Colonic mucosa (tissue), 4 donors: ENCODE measurements at regions not wholly inside any gene's neighbourhood (a gene's known extent, or its start where the extent isn't known, plus 50 kb on each side); places are given as distances from the start of the nearest gene placed in this dataset.

ENCODE experiments used
- DNase-seq: peaks from one replicate; pipeline ENCODE4 v3.0.0-alpha.2; 2020
- H3K27ac ChIP-seq: fragments of 200-600 bp; one replicate; pipeline ENCODE4 v1.8.0; 2021
- H3K27me3 ChIP-seq: fragments of 200-600 bp; one replicate; pipeline ENCODE4 v1.8.0; 2021
- H3K36me3 ChIP-seq: fragments of 200-600 bp; one replicate; pipeline ENCODE4 v1.8.0; 2021
- H3K4me1 ChIP-seq: fragments of 200-600 bp; one replicate; pipeline ENCODE4 v1.8.0; 2021; ENCODE audit warnings: mild to moderate bottlenecking
- H3K4me3 ChIP-seq: fragments of 200-600 bp; one replicate; pipeline ENCODE4 v1.8.0; 2021
- H3K9ac ChIP-seq, 2 donors: one replicate each; pipeline ENCODE4 v1.7.0; 2013; ENCODE audit warnings: control low read depth in 2 of 2, low read depth in 2 of 2, low read length in 2 of 2
- H3K9me3 ChIP-seq: fragments of 200-600 bp; one replicate; pipeline ENCODE4 v1.8.0; 2021
- intact Hi-C: fragments of 100-400 bp; cut with DNase I; formaldehyde crosslinking; loops from one replicate; pipeline ENCODE4 v1.14.1; 2022
- TF ChIP-seq, protein P1 (sequence below): fragments of 200-600 bp; IDR thresholded peaks from one replicate; pipeline ENCODE4 v1.8.0; 2022; ENCODE audit warnings: antibody characterized with exemption, mild to moderate bottlenecking
- donor health status: healthy.
- donor health status: DM: no; HTN: no; CAD: no.
- donor health status: DM: no; HTN: no; CAD: no.

DNA sequence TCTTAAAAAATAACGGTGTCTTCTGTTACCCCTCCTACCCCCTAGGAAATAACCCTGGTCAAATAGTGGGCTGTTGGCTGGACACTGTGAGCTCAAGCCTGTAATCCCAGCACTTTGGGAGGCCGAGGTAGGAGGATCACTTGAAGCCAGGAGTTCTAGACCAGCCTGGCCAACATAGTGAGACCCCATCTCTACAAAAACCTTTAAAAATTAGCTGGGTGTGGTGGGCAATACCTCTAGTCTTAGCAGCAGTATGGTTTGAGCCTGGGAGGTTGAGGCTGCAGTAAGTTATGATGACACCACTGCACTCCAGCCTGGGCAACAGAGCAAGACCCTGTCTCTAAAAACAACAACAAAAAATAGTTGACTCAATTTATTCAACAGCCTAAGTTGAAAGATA is 453.7 kb downstream of the SIPA1L2 start:
- DNase-seq, result no peak

DNA sequence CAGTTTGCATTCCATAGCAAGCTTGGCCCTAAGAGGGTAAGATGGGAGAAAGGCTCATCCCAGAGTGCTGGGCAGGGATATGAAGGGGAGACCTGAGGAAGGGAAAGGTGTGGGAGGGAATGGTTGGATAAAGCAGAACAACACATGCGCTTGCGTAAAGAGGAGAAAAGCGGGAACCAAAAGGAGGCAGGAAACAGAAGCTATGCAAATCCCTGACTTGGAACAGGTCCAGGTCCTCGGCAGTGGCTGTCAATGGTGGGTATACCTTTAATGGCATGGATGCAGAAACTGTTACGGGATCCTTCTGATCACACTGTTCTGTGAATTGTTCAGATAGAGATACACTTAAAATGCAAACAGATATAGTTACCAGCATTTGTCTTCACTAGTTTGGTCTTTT is 455.6 kb downstream of the SIPA1L2 start:
- TF ChIP-seq, protein P1, sequence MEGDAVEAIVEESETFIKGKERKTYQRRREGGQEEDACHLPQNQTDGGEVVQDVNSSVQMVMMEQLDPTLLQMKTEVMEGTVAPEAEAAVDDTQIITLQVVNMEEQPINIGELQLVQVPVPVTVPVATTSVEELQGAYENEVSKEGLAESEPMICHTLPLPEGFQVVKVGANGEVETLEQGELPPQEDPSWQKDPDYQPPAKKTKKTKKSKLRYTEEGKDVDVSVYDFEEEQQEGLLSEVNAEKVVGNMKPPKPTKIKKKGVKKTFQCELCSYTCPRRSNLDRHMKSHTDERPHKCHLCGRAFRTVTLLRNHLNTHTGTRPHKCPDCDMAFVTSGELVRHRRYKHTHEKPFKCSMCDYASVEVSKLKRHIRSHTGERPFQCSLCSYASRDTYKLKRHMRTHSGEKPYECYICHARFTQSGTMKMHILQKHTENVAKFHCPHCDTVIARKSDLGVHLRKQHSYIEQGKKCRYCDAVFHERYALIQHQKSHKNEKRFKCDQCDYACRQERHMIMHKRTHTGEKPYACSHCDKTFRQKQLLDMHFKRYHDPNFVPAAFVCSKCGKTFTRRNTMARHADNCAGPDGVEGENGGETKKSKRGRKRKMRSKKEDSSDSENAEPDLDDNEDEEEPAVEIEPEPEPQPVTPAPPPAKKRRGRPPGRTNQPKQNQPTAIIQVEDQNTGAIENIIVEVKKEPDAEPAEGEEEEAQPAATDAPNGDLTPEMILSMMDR, result no peak
- intact Hi-C loops, result no loop called here
- no peak overlapping the region for H3K4me3 ChIP-seq
- H3K9me3 ChIP-seq, result no peaks in the 10 kb centered on the region
- H3K9ac ChIP-seq, result no peak overlapping the region
- no peak for DNase-seq
- no peaks in the 10 kb centered on the region for H3K36me3 ChIP-seq
- H3K27me3 ChIP-seq, result no peaks in the 10 kb centered on the region
- H3K4me1 ChIP-seq, result no peaks in the 10 kb centered on the region
- no peak overlapping the region for H3K27ac ChIP-seq

More for the DNA sequence above, 453.7 kb downstream of the SIPA1L2 start:
- Histone ChIP-seq H3K27ac (no peak overlapping the region), H3K36me3 (no peaks in the 10 kb centered on the region), H3K27me3 (no peaks in the 10 kb centered on the region), H3K4me3 (no peak overlapping the region), H3K9ac (no peak overlapping the region), H3K9me3 (no peaks in the 10 kb centered on the region), H3K4me1 (no peaks in the 10 kb centered on the region)
- TF ChIP-seq, protein P1, result no peak
- intact Hi-C loops, result no loop called here

DNA sequence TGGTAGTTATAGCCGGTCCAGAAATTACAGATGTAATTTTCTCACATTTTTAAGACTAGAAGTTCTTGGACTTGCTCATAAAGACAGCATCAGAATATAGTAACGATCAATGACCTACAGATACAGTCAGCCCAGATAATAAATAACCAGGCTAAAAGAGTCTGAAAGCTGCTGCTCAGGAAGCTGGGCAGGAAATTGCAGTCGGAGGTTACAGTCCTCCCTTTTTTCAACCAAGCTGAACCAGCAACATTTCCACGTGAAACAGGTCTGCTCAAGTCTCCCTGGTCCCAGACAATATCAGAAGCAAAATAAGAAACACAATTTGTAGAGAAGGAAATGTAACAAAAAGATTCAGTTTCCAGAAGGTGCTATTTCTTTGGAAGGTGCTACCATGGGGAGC is 457.4 kb downstream of the SIPA1L2 start:
- no peak for DNase-seq
- Histone ChIP-seq H3K4me3 (no peak overlapping the region), H3K9me3 (no peaks in the 10 kb centered on the region), H3K9ac (no peak overlapping the region), H3K27me3 (no peaks in the 10 kb centered on the region), H3K27ac (no peak overlapping the region), H3K4me1 (no peaks in the 10 kb centered on the region), H3K36me3 (no peaks in the 10 kb centered on the region)
- TF ChIP-seq, protein P1, result no peak
- intact Hi-C loops, result no loop called here

DNA sequence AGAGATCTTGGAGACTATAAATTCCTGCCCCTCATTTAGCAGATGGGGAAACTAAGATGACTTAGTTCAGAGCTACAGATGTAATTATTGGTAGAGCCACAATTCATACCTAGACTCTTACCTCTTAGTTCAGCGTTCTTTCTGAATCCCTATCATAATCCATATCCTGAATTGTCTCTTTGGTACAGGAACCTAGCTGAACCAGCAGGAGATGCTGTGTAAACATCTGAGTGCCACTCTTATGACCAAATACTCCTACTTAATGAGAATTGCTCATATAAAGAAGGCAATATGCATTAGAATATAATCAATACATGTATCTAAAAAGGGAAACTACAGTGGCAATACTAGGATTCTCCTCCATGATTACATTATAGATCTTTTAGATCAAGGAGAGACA is 459.0 kb downstream of the SIPA1L2 start:
- intact Hi-C loops, result no loop called here
- Histone ChIP-seq H3K9ac (no peak overlapping the region), H3K9me3 (no peaks in the 10 kb centered on the region), H3K4me1 (no peaks in the 10 kb centered on the region), H3K27me3 (no peaks in the 10 kb centered on the region), H3K36me3 (no peaks in the 10 kb centered on the region), H3K4me3 (no peak overlapping the region), H3K27ac (no peak overlapping the region)
- no peak for DNase-seq
- TF ChIP-seq, protein P1, result no peak

DNA sequence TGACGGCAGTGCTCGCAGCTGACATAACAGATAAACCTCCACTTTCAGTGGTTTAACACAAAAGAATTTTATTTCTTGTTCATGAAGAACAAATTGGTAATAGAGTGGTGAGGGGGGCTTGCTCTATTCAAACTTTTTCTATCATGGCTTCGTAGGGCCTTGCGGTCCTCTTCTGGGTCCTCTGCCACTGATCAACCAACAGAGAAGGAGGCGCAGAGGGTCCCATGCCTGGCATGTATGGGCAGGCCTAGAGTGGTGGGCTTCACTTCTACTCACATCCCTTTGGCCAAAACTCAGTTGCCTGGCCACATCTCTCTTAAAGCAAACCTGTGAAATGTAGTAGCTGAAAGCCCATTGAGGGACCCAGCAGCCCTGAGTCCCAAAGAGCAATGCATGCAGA is 460.5 kb downstream of the SIPA1L2 start:
- TF ChIP-seq, protein P1, result no peak
- Histone ChIP-seq H3K27ac (no peak overlapping the region), H3K9ac (no peak overlapping the region), H3K4me1 (no peaks in the 10 kb centered on the region), H3K9me3 (no peaks in the 10 kb centered on the region), H3K27me3 (no peaks in the 10 kb centered on the region), H3K4me3 (no peak overlapping the region), H3K36me3 (no peaks in the 10 kb centered on the region)
- DNase-seq, result no peak
- intact Hi-C loops, result no loop called here

DNA sequence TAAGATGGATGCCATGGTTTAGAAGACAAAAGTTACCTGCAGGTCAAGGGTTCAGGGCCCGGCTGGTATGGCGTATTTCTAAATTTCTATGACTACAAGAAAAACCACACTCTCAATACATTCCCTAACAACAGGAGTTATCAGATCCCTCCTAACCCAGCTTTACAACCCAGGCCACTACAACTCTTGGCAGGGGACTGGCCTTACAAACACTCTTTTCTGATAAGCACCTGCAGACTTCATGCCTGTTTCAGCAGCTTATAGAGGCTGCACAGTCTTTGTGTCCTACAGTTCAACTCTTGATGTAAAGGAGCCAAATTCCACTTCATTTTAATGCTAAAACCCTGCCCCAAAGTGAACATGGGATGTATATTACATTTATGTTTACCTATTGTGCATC is 461.4 kb downstream of the SIPA1L2 start:
- no peak overlapping the region for H3K9ac ChIP-seq
- intact Hi-C loops, result no loop called here
- H3K9me3 ChIP-seq, result no peaks in the 10 kb centered on the region
- no peak overlapping the region for H3K27ac ChIP-seq
- TF ChIP-seq, protein P1, result no peak
- H3K4me3 ChIP-seq, result no peak overlapping the region
- no peaks in the 10 kb centered on the region for H3K36me3 ChIP-seq
- no peak for DNase-seq
- no peaks in the 10 kb centered on the region for H3K4me1 ChIP-seq
- no peaks in the 10 kb centered on the region for H3K27me3 ChIP-seq
